HG03025 (cell line): ENCODE measurements at regions not wholly inside any gene's neighbourhood (a gene's known extent, or its start where the extent isn't known, plus 50 kb on each side); places are given as distances from the start of the nearest gene placed in this dataset.

Source experiments
- ATAC-seq: cut with Tn5 transposase; IDR thresholded peaks from one replicate; pipeline ENCODE4 v1.9.1; 2021; ENCODE audit warnings: mild to moderate bottlenecking, moderate library complexity; ENCODE audit not compliant: unreplicated experiment, low FRiP score

GRCh38 chr5:8314965-8315364 lies 446.0 kb downstream of the MTRR start:
- no peak for ATAC-seq

- ATAC-seq = no peak
Measured at GRCh38 chr5:8316608-8317280, 447.8 kb downstream of the MTRR start.

GRCh38 chr5:8317335-8317734 lies 448.4 kb downstream of the MTRR start:
- ATAC-seq = no peak

GRCh38 chr5:8320244-8320643 lies 451.3 kb downstream of the MTRR start:
- no peak for ATAC-seq

- ATAC-seq = no peak
Measured at GRCh38 chr5:8321272-8321671, 452.3 kb downstream of the MTRR start.

- no peak for ATAC-seq
Measured at GRCh38 chr5:8322484-8322883, 453.5 kb downstream of the MTRR start.

- ATAC-seq = no peak
Measured at GRCh38 chr5:8327016-8327415, 458.1 kb downstream of the MTRR start.

GRCh38 chr5:8329773-8330172 lies 460.8 kb downstream of the MTRR start:
- no peak for ATAC-seq

- ATAC-seq = no peak
Measured at GRCh38 chr5:8332666-8333445, 463.9 kb downstream of the MTRR start.

- ATAC-seq = no peak
Measured at GRCh38 chr5:8333485-8333884, 464.5 kb downstream of the MTRR start.

- ATAC-seq = no peak
Measured at GRCh38 chr5:8333977-8334376, 465.0 kb downstream of the MTRR start.

GRCh38 chr5:8340261-8340660 lies 471.3 kb downstream of the MTRR start:
- ATAC-seq = no peak

- no peak for ATAC-seq
Measured at GRCh38 chr5:8340739-8341344, 471.9 kb downstream of the MTRR start.

GRCh38 chr5:8341406-8341805 lies 472.5 kb downstream of the MTRR start:
- ATAC-seq = no peak

GRCh38 chr5:8347984-8348383 lies 479.0 kb downstream of the MTRR start:
- ATAC-seq = no peak

GRCh38 chr5:8349855-8350254 lies 480.9 kb downstream of the MTRR start:
- peak; percentile 82 for ATAC-seq

- no peak for ATAC-seq
Measured at GRCh38 chr5:8350644-8351339, 481.8 kb downstream of the MTRR start.

- no peak for ATAC-seq
Measured at GRCh38 chr5:8355981-8356380, 487.0 kb downstream of the MTRR start.

GRCh38 chr5:8360012-8360411 lies 491.1 kb downstream of the MTRR start:
- no peak for ATAC-seq

GRCh38 chr5:8362495-8362894 lies 493.5 kb downstream of the MTRR start:
- no peak for ATAC-seq

GRCh38 chr5:8363138-8363537 lies 494.2 kb downstream of the MTRR start:
- no peak for ATAC-seq
